PC-3 (cell line): ENCODE measurements at regions not wholly inside any gene's neighbourhood (a gene's known extent, or its start where the extent isn't known, plus 50 kb on each side); places are given as distances from the start of the nearest gene placed in this dataset.

Experiments
- ATAC-seq: fragments of 200-7000 bp; cut with Tn5 transposase; 2 replicates; pipeline ENCODE4 v1.9.1; 2020; ENCODE audit warnings: mild to moderate bottlenecking, moderate library complexity
- BruUV-seq: library from RNA; stranded (reverse); fragments of 400-500 nt; replicated peaks from 2 replicates; lab custom pipeline; 2021; lab: Mats Ljungman, UMichigan
- CTCF ChIA-PET: fragments of 300-600 bp; sonication (Branson Sonifier 250); formaldehyde crosslinking; loops from one replicate; lab custom pipeline; 2022; ENCODE audit warnings: antibody characterized with exemption; lab: Charles Lee
- POLR2A ChIA-PET: fragments of 300-600 bp; sonication (Branson Sonifier 250); formaldehyde crosslinking; loops from one replicate; lab custom pipeline; 2022; ENCODE audit warnings: antibody characterized with exemption; ENCODE audit not compliant: unreplicated experiment; lab: Charles Lee
- DNase-seq: peaks from one replicate; pipeline ENCODE4 v3.0.0-alpha.2; 2015
- H2AFZ ChIP-seq: fragments of 300-600 bp; sonication (generic); 2 replicates; pipeline ENCODE4 v1.6.0; 2016; ENCODE audit warnings: antibody characterized with exemption, low read length
- H3F3A ChIP-seq: fragments of 300-600 bp; sonication (generic); one replicate; pipeline ENCODE4 v1.6.0; 2017; ENCODE audit warnings: antibody characterized with exemption, low read length, control low read depth, mild to moderate bottlenecking; ENCODE audit not compliant: unreplicated experiment
- H3K27ac ChIP-seq: fragments of 300-600 bp; sonication (generic); 2 replicates; pipeline ENCODE4 v1.5.1; 2016; ENCODE audit warnings: mild to moderate bottlenecking, low read length
- H3K27me3 ChIP-seq: fragments of 300-600 bp; sonication (generic); 2 replicates; pipeline ENCODE4 v1.6.1; 2016; ENCODE audit warnings: low read length, mixed read lengths
- H3K36me3 ChIP-seq: fragments of 300-600 bp; sonication (generic); 2 replicates; pipeline ENCODE4 v1.6.1; 2016; ENCODE audit warnings: low read depth, mixed run types, low read length, mixed read lengths
- H3K4me1 ChIP-seq: fragments of 300-600 bp; sonication (generic); 2 replicates; pipeline ENCODE4 v1.5.1; 2016; ENCODE audit warnings: low read length; ENCODE audit not compliant: insufficient read depth
- H3K4me2 ChIP-seq: fragments of 300-600 bp; sonication (generic); 2 replicates; pipeline ENCODE4 v1.6.0; 2016; ENCODE audit warnings: low read length
- H3K4me3 ChIP-seq: fragments of 300-600 bp; sonication (generic); 2 replicates; pipeline ENCODE4 v1.5.1; 2016; ENCODE audit warnings: mild to moderate bottlenecking, low read length, mixed read lengths
- H3K79me2 ChIP-seq: fragments of 300-600 bp; sonication (generic); 2 replicates; pipeline ENCODE4 v1.6.1; 2017; ENCODE audit warnings: low read length, mixed read lengths
- H3K9ac ChIP-seq: fragments of 300-600 bp; sonication (generic); 2 replicates; pipeline ENCODE4 v1.6.0; 2016; ENCODE audit warnings: mild to moderate bottlenecking, low read length
- H3K9me2 ChIP-seq: fragments of 300-600 bp; sonication (generic); replicated peaks from 2 replicates; pipeline ENCODE4 v1.6.1; 2016; ENCODE audit warnings: mixed run types, low read length, mixed read lengths
- H3K9me3 ChIP-seq: fragments of 300-600 bp; sonication (generic); 2 replicates; pipeline ENCODE4 v1.6.1; 2016; ENCODE audit warnings: low read length, mixed read lengths
- H4K20me1 ChIP-seq: fragments of 300-600 bp; sonication (generic); 2 replicates; pipeline ENCODE4 v1.6.1; 2016; ENCODE audit warnings: low read length, mixed read lengths
- CTCF ChIP-seq: fragments of 300-600 bp; sonication (generic); conservative IDR thresholded peaks from 2 replicates; pipeline ENCODE4 v1.5.1; 2017; ENCODE audit warnings: antibody characterized with exemption, low read depth, mild to moderate bottlenecking, low read length
- EZH2 ChIP-seq: fragments of 300-600 bp; sonication (generic); IDR thresholded peaks from one replicate; pipeline ENCODE4 v1.6.1; 2017; ENCODE audit warnings: antibody characterized with exemption, mild to moderate bottlenecking, low read length; ENCODE audit not compliant: unreplicated experiment
- EZH2phosphoT487 ChIP-seq: fragments of 300-600 bp; sonication (generic); IDR thresholded peaks from 2 replicates; pipeline ENCODE4 v1.6.1; 2018; ENCODE audit warnings: mild to moderate bottlenecking, antibody characterized with exemption, low read length, borderline replicate concordance
- intact Hi-C: fragments of 100-400 bp; cut with micrococcal nuclease; formaldehyde crosslinking; loops from 2 replicates; pipeline ENCODE4 v1.9.0; 2023

- Histone ChIP-seq H3F3A (no peaks in the 10 kb centered on the region), H3K4me3 (no peak overlapping the region), H2AFZ (no peak overlapping the region), H3K27ac (no peak overlapping the region), H3K27me3 (no peaks in the 10 kb centered on the region), H3K9ac (no peak overlapping the region), H3K9me3 (no peaks in the 10 kb centered on the region; the same call in 1 of the 2 replicates), H3K36me3 (no peaks in the 10 kb centered on the region), H3K79me2 (no peaks in the 10 kb centered on the region), H3K4me2 (no peak overlapping the region), H3K4me1 (peaks cover 30% of the 10 kb centered on the region), H4K20me1 (no peaks in the 10 kb centered on the region), H3K9me2 (no peaks in the 10 kb centered on the region)
- BruUV-seq = no TSS peak
- no peak for DNase-seq
- TF ChIP-seq EZH2 (no peak), CTCF (no peak), EZH2phosphoT487 (no peak)
- CTCF ChIA-PET = no interaction called here
- POLR2A ChIA-PET = no interaction called here
- intact Hi-C loops = no loop called here
- ATAC-seq = no peak
Observed at GRCh38 chr15:66935688-66936087, 129.7 kb upstream of the SMAD3 start.

- intact Hi-C loops = no loop called here
- Histone ChIP-seq H3K9me3 (no peaks in the 10 kb centered on the region; the same call in 1 of the 2 replicates), H4K20me1 (no peaks in the 10 kb centered on the region), H3K9me2 (no peaks in the 10 kb centered on the region), H3K9ac (no peak overlapping the region), H3K79me2 (no peaks in the 10 kb centered on the region), H3K4me3 (no peak overlapping the region), H3K4me2 (no peak overlapping the region), H3K27ac (no peak overlapping the region), H3K27me3 (no peaks in the 10 kb centered on the region), H3F3A (no peaks in the 10 kb centered on the region), H3K36me3 (no peaks in the 10 kb centered on the region), H2AFZ (no peak overlapping the region), H3K4me1 (peaks cover 25% of the 10 kb centered on the region)
- ChIA-PET POLR2A (interaction anchor here (0.6 kb wide), 1 partner anchor 38 kb away, joined by 3 read pairs; no protein-coding TSS in a partner anchor), CTCF (no interaction called here)
- TF ChIP-seq CTCF (no peak), EZH2phosphoT487 (no peak)
- DNase-seq = no peak
- no TSS peak for BruUV-seq
- no peak for ATAC-seq
Observed at GRCh38 chr15:66936109-66936860, 129.1 kb upstream of the SMAD3 start.
